ENCODE measurements at regions not wholly inside any gene's neighbourhood (a gene's known extent, or its start where the extent isn't known, plus 50 kb on each side); places are given as distances from the start of the nearest gene placed in this dataset.

GRCh38 chr2:4247791-4248190 lies 544.4 kb downstream of the DCDC2C start:
- no peak overlapping the region for H3K4me3 ChIP-seq
- intact Hi-C loops (cut with micrococcal nuclease; ENCODE audit: unreplicated experiment), result no loop called here
- 0% methylated on average over 3 of the region's 3 CpGs for WGBS (ENCODE audit: insufficient coverage, insufficient replicate concordance, low lambda C conversion rate, missing lambda C conversion rate)
- H3K9me3 ChIP-seq (replicated peaks; ENCODE audit: control insufficient read depth, insufficient read depth, low read length), result no peaks in the 10 kb centered on the region
- no peak overlapping the region for H3K9ac ChIP-seq (ENCODE audit: control insufficient read depth, insufficient read depth, low read length)
- H3K4me2 ChIP-seq (ENCODE audit: control insufficient read depth, insufficient read depth), result no peak overlapping the region
- SMC1A ChIA-PET (ENCODE audit: uncharacterized antibody, unreplicated experiment), result interaction anchor here (1.1 kb wide), 1 partner anchor 1117 kb away, joined by 3 read pairs; no protein-coding TSS in a partner anchor
- in situ Hi-C loops (cut with MboI), result no loop called here
- FAIRE-seq (no peak), DNase-seq (ENCODE audit: low read depth, low spot score) (no peak), ATAC-seq (no peak)
- no peaks in the 10 kb centered on the region for H3K4me1 ChIP-seq (ENCODE audit: control insufficient read depth, insufficient read depth, low read length)
- no peaks in the 10 kb centered on the region for H3K36me3 ChIP-seq (ENCODE audit: control insufficient read depth in 2 of 2, insufficient read depth in 2 of 2, low read length in 1 of 2)
- no peaks in the 10 kb centered on the region for H4K20me1 ChIP-seq (ENCODE audit: control insufficient read depth, insufficient read depth)
- POLR2A ChIA-PET, result no interaction called here
- no peaks in the 10 kb centered on the region for H3K79me2 ChIP-seq (ENCODE audit: control insufficient read depth, insufficient read depth, low read length)
- RAD21 ChIA-PET (ENCODE audit: unreplicated experiment), result no interaction called here
- no peak overlapping the region for H2AFZ ChIP-seq (ENCODE audit: control insufficient read depth, low read depth, low read length)
- no peak overlapping the region for H3K27ac ChIP-seq (ENCODE audit: control insufficient read depth, insufficient read depth)
- no peaks in the 10 kb centered on the region for H3K27me3 ChIP-seq (replicated peaks in 1 of 2; ENCODE audit: control insufficient read depth in 2 of 2, insufficient read depth in 2 of 2, low read length in 1 of 2)
- CTCF ChIA-PET, result no interaction called here
- BruUV-seq (replicated peaks), result no TSS peak
- TF ChIP-seq FOXM1 (IDR thresholded peaks at IDR 0.05; ENCODE audit: low read depth, low read length) (no peak), ZNF622 (IDR thresholded peaks at IDR 0.05) (no peak), TBL1XR1 (IDR thresholded peaks at IDR 0.05; ENCODE audit: low read depth, low read length) (no peak), RCOR1 (conservative IDR thresholded peaks at IDR 0.05; ENCODE audit: low read depth, low read length) (no peak), FOXK2 (IDR thresholded peaks at IDR 0.05) (no peak), CEBPZ (IDR thresholded peaks at IDR 0.05; ENCODE audit: low read depth, low read length) (no peak), HDAC2 (IDR thresholded peaks at IDR 0.05) (no peak), RAD21 (IDR thresholded peaks at IDR 0.05; ENCODE audit: insufficient read depth, low read depth, low read length) (no peak), YY1 (IDR thresholded peaks at IDR 0.05; ENCODE audit: low read depth, low read length) (no peak), E2F8 (IDR thresholded peaks at IDR 0.05; ENCODE audit: low read depth, partially characterized antibody) (no peak), EZH2 (IDR thresholded peaks at IDR 0.05; ENCODE audit: borderline replicate concordance, control insufficient read depth, low read depth, low read length) (no peak), IKZF2 (IDR thresholded peaks at IDR 0.05) (no peak), NRF1 (conservative IDR thresholded peaks at IDR 0.05; ENCODE audit: low read depth, low read length) (no peak), GABPA (IDR thresholded peaks at IDR 0.05; ENCODE audit: low read depth) (no peak)
- TF ChIP-seq, protein P1, sequence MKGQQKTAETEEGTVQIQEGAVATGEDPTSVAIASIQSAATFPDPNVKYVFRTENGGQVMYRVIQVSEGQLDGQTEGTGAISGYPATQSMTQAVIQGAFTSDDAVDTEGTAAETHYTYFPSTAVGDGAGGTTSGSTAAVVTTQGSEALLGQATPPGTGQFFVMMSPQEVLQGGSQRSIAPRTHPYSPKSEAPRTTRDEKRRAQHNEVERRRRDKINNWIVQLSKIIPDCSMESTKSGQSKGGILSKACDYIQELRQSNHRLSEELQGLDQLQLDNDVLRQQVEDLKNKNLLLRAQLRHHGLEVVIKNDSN (IDR thresholded peaks at IDR 0.05; ENCODE audit: borderline replicate concordance, extremely low read length, insufficient read depth, low read depth, low read length), result no peak

Measured in GM12878 (cell line).